ENCODE measurements at regions not wholly inside any gene's neighbourhood (a gene's known extent, or its start where the extent isn't known, plus 50 kb on each side); places are given as distances from the start of the nearest gene placed in this dataset.

GRCh38 chr18:76260941-76261472, 234.0 kb downstream of the ZNF516 start:
- TF ChIP-seq CTCF (IDR thresholded peaks at IDR 0.05; ENCODE audit: insufficient read depth, low read length, poor library complexity, severe bottlenecking) = no peak
- TF ChIP-seq EZH2phosphoT487 (conservative IDR thresholded peaks at IDR 0.05; ENCODE audit: low read length) = no peak
